HCT116 (cell line): ENCODE measurements at regions not wholly inside any gene's neighbourhood (a gene's known extent, or its start where the extent isn't known, plus 50 kb on each side); places are given as distances from the start of the nearest gene placed in this dataset.

ENCODE experiments used
- ATAC-seq: fragments of 200-7000 bp; cut with Tn5 transposase; 2 replicates; pipeline ENCODE4 v1.9.1; 2020; ENCODE audit warnings: mild to moderate bottlenecking, moderate library complexity
- BruUV-seq: library from RNA; stranded (reverse); fragments of 400-500 nt; replicated peaks from 2 replicates; lab custom pipeline; 2021; lab: Mats Ljungman, UMichigan
- CTCF ChIA-PET: fragments of 300-600 bp; sonication (Branson Sonifier 250); formaldehyde crosslinking; loops from one replicate; lab custom pipeline; 2021; ENCODE audit warnings: antibody characterized with exemption; lab: Charles Lee
- POLR2A ChIA-PET: fragments of 300-600, 350-600 bp; sonication (Branson Sonifier 250); formaldehyde crosslinking; loops from one replicate; lab custom pipeline; 2021; ENCODE audit warnings: antibody characterized with exemption; lab: Charles Lee
- RAD21 ChIA-PET, 2 experiments: fragments of 300-600 bp; sonication (Branson Sonifier 250); formaldehyde crosslinking; loops; one replicate each; lab custom pipeline; 2023; ENCODE audit warnings: low total read pairs in 2 of 2; ENCODE audit not compliant: uncharacterized antibody in 2 of 2, unreplicated experiment in 2 of 2, low non-redundant PET in 1 of 2; lab: Charles Lee
- DNase-seq: peaks from one replicate; pipeline ENCODE4 v3.0.0-alpha.2; 2010; ENCODE audit warnings: low read depth, low spot score
- H2AFZ ChIP-seq: fragments of 200-600 bp; shearing (Covaris generic), sonication (generic); 2 replicates; pipeline ENCODE4 v1.6.1; 2017; ENCODE audit warnings: low read depth, mixed run types, mixed read lengths, antibody characterized with exemption, low read length; ENCODE audit not compliant: poor library complexity, severe bottlenecking
- H3K27ac ChIP-seq: 2 replicates; pipeline ENCODE4 v1.5.1; 2012; ENCODE audit warnings: low read depth, low read length
- H3K27me3 ChIP-seq: fragments of 200-600 bp; sonication (generic); 2 replicates; pipeline ENCODE4 v1.6.1; 2016; ENCODE audit warnings: mixed run types, low read length, mixed read lengths; ENCODE audit not compliant: insufficient read depth
- H3K36me3 ChIP-seq, 2 experiments: fragments of 200-500 bp in 1 of 2; fragments of 200-600 bp in 1 of 2; sonication (Bioruptor generic) in 1 of 2; sonication (generic) in 1 of 2; 2 replicates each; pipeline versions ENCODE4 v1.5.1 to v1.6.1; 2014 to 2016; ENCODE audit warnings: low read length in 2 of 2, inconsistent platforms in 1 of 2, mixed read lengths in 1 of 2, mixed run types in 1 of 2; ENCODE audit not compliant: insufficient read depth in 2 of 2, control insufficient read depth in 1 of 2
- H3K4me1 ChIP-seq, 2 experiments: fragments of 200-600 bp in 1 of 2; sonication (generic) in 1 of 2; 2 replicates each; pipeline versions ENCODE4 v1.5.1 to v1.6.1; 2012 to 2017; ENCODE audit warnings: low read length in 2 of 2, inconsistent platforms in 1 of 2, mild to moderate bottlenecking in 1 of 2, mixed read lengths in 1 of 2, mixed run types in 1 of 2, moderate library complexity in 1 of 2; ENCODE audit not compliant: insufficient read depth in 2 of 2, control insufficient read depth in 1 of 2
- H3K4me2 ChIP-seq: fragments of 200-600 bp; sonication (generic); 2 replicates; pipeline ENCODE4 v1.6.1; 2017; ENCODE audit warnings: mixed run types, low read length, mixed read lengths
- H3K4me3 ChIP-seq, 2 experiments: fragments of 200-600 bp in 1 of 2; sonication (generic) in 1 of 2; replicated peaks in 1 of 2; 2 replicates each; pipeline ENCODE4 v1.5.1; 2011 to 2016; ENCODE audit warnings: low read length in 2 of 2, control low read depth in 1 of 2, low read depth in 1 of 2, mild to moderate bottlenecking in 1 of 2, mixed read lengths in 1 of 2, mixed run types in 1 of 2
- H3K79me2 ChIP-seq: fragments of 200-600 bp; sonication (generic); 2 replicates; pipeline ENCODE4 v1.6.1; 2017; ENCODE audit warnings: mild to moderate bottlenecking, mixed run types, low read length, moderate library complexity, mixed read lengths; ENCODE audit not compliant: insufficient read depth
- H3K9ac ChIP-seq: fragments of 200-600 bp; sonication (generic); 2 replicates; pipeline ENCODE4 v1.6.1; 2016; ENCODE audit warnings: low read length, mixed read lengths
- H3K9me2 ChIP-seq: fragments of 200-600 bp; sonication (generic), shearing (Covaris generic); 2 replicates; pipeline ENCODE4 v1.6.1; 2017; ENCODE audit warnings: mixed run types, mild to moderate bottlenecking, moderate library complexity; ENCODE audit not compliant: insufficient read depth
- H3K9me3 ChIP-seq, 2 experiments: fragments of 200-500 bp in 1 of 2; fragments of 200-600 bp in 1 of 2; sonication (Bioruptor generic) in 1 of 2; sonication (generic) in 1 of 2; 2 replicates each; pipeline ENCODE4 v1.6.1; 2014 to 2017; ENCODE audit warnings: low read length in 2 of 2, mixed read lengths in 2 of 2, inconsistent platforms in 1 of 2, low read depth in 1 of 2, mild to moderate bottlenecking in 1 of 2, mixed run types in 1 of 2, moderate library complexity in 1 of 2; ENCODE audit not compliant: control insufficient read depth in 1 of 2, insufficient read depth in 1 of 2
- H4K20me1 ChIP-seq: fragments of 200-600 bp; sonication (generic), shearing (Covaris generic); 2 replicates; pipeline ENCODE4 v1.6.1; 2017; ENCODE audit warnings: mixed run types, mild to moderate bottlenecking, moderate library complexity; ENCODE audit not compliant: insufficient read depth
- CEBPB ChIP-seq: IDR thresholded peaks from 2 replicates; pipeline ENCODE4 v1.6.1; 2012; ENCODE audit warnings: low read depth
- EZH2phosphoT487 ChIP-seq: fragments of 200-600 bp; IDR thresholded peaks from 2 replicates; pipeline ENCODE4 v1.6.1; 2018; ENCODE audit warnings: antibody characterized with exemption, borderline replicate concordance
- POLR2AphosphoS5 ChIP-seq: IDR thresholded peaks from 2 replicates; pipeline ENCODE4 v1.6.1; 2011; ENCODE audit warnings: mild to moderate bottlenecking, low read depth, low read length, moderate library complexity
- RAD21 ChIP-seq: IDR thresholded peaks from 2 replicates; pipeline ENCODE4 v1.6.1; 2012; ENCODE audit warnings: low read depth, mild to moderate bottlenecking
- SRF ChIP-seq: IDR thresholded peaks from 2 replicates; pipeline ENCODE4 v1.6.1; 2012; ENCODE audit warnings: low read depth
- TCF7L2 ChIP-seq: IDR thresholded peaks from 2 replicates; pipeline ENCODE4 v1.7.0; 2011; ENCODE audit warnings: borderline replicate concordance, inconsistent platforms; ENCODE audit not compliant: insufficient read depth, insufficient read length; ENCODE audit errors: extremely low read depth
- YY1 ChIP-seq: IDR thresholded peaks from 2 replicates; pipeline ENCODE4 v1.6.1; 2011; ENCODE audit warnings: low read length, low read depth, moderate library complexity, mild to moderate bottlenecking; ENCODE audit not compliant: insufficient replicate concordance; ENCODE audit errors: extremely low read depth
- ZFX ChIP-seq: fragments of 450-650 bp; IDR thresholded peaks from 2 replicates; pipeline ENCODE4 v1.6.1; 2017
- ZNF274 ChIP-seq: fragments of 200-500 bp; sonication (Bioruptor generic); IDR thresholded peaks from 2 replicates; pipeline ENCODE4 v1.6.1; 2014; ENCODE audit warnings: mild to moderate bottlenecking, low read depth, low read length, inconsistent platforms
- intact Hi-C: fragments of 100-400 bp; cut with micrococcal nuclease; formaldehyde crosslinking; loops from 2 replicates; pipeline ENCODE4 v1.10.0; 2022
- TF ChIP-seq, protein P1 (sequence below): IDR thresholded peaks from 2 replicates; pipeline ENCODE4 v1.6.1; 2012
- TF ChIP-seq, protein P2 (sequence below): IDR thresholded peaks from 2 replicates; pipeline ENCODE4 v1.6.1; 2011; ENCODE audit warnings: mild to moderate bottlenecking, low read length, moderate library complexity; ENCODE audit not compliant: insufficient replicate concordance; ENCODE audit errors: extremely low read depth
- TF ChIP-seq, protein P3 (sequence below): IDR thresholded peaks from 2 replicates; pipeline ENCODE4 v1.6.1; 2012
- TF ChIP-seq, protein P4 (sequence below): IDR thresholded peaks from 2 replicates; pipeline ENCODE4 v1.6.1; 2012; ENCODE audit warnings: low read depth
- TF ChIP-seq, protein P5 (sequence below), 3 experiments: fragments of 200-600 bp in 1 of 3; sonication (generic) in 1 of 3; IDR thresholded peaks in 2 of 3; conservative IDR thresholded peaks in 1 of 3; 2 replicates each; pipeline ENCODE4 v1.5.1; 2012 to 2017; ENCODE audit warnings: low read depth in 2 of 3, low read length in 2 of 3, antibody characterized with exemption in 1 of 3, borderline replicate concordance in 1 of 3, control low read depth in 1 of 3, mild to moderate bottlenecking in 1 of 3, mixed read lengths in 1 of 3, mixed run types in 1 of 3, moderate library complexity in 1 of 3; ENCODE audit not compliant: insufficient read depth in 1 of 3

DNA sequence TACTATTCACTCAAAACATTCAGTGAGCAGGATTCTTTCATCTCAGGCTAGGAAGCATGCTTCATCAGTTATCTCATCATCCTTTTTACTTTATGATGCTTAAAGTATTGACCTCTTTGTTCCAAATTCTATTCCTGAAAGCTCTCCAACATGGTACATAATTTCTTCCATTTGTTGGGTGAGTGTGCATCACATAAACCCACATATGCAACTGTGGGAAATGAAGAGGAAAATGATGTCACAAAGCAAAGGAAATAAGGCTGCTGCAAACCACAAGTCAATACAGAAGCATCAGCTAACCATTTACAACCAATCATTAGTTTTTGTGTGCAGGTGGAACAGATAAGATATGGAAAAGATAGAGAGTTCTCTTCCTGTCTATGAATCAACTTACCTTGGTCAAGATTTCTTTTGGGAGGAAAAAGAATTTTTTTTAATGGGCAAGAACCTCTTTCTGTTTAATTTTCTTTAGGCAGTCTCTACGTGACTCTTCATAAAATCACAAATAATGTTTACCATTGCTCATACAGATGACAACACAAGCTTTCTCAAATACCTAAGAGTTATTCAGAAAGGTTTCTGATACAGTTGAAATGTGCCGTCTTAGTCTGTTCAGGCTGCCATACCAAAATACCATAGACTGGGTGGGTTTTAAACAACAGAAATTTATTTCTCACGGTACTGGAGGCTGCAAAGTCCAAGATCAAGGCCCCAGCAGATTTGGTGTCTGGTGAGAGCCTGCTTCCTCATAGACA is 259.9 kb downstream of the ADGRG6 start:
- no peak overlapping the region for H3K4me3 ChIP-seq
- no peak for DNase-seq
- TF ChIP-seq, protein P1, sequence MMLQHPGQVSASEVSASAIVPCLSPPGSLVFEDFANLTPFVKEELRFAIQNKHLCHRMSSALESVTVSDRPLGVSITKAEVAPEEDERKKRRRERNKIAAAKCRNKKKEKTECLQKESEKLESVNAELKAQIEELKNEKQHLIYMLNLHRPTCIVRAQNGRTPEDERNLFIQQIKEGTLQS: no peak
- TF ChIP-seq, protein P2, sequence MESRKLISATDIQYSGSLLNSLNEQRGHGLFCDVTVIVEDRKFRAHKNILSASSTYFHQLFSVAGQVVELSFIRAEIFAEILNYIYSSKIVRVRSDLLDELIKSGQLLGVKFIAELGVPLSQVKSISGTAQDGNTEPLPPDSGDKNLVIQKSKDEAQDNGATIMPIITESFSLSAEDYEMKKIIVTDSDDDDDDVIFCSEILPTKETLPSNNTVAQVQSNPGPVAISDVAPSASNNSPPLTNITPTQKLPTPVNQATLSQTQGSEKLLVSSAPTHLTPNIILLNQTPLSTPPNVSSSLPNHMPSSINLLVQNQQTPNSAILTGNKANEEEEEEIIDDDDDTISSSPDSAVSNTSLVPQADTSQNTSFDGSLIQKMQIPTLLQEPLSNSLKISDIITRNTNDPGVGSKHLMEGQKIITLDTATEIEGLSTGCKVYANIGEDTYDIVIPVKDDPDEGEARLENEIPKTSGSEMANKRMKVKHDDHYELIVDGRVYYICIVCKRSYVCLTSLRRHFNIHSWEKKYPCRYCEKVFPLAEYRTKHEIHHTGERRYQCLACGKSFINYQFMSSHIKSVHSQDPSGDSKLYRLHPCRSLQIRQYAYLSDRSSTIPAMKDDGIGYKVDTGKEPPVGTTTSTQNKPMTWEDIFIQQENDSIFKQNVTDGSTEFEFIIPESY: no peak
- TF ChIP-seq, protein P3, sequence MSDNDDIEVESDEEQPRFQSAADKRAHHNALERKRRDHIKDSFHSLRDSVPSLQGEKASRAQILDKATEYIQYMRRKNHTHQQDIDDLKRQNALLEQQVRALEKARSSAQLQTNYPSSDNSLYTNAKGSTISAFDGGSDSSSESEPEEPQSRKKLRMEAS: no peak
- TF ChIP-seq RAD21: no peak
- no peak for TF ChIP-seq EZH2phosphoT487
- TF ChIP-seq CEBPB: no peak
- no peak for TF ChIP-seq ZFX
- TF ChIP-seq TCF7L2: no peak
- TF ChIP-seq SRF: no peak
- no peak for TF ChIP-seq YY1
- TF ChIP-seq ZNF274: no peak
- TF ChIP-seq, protein P4, sequence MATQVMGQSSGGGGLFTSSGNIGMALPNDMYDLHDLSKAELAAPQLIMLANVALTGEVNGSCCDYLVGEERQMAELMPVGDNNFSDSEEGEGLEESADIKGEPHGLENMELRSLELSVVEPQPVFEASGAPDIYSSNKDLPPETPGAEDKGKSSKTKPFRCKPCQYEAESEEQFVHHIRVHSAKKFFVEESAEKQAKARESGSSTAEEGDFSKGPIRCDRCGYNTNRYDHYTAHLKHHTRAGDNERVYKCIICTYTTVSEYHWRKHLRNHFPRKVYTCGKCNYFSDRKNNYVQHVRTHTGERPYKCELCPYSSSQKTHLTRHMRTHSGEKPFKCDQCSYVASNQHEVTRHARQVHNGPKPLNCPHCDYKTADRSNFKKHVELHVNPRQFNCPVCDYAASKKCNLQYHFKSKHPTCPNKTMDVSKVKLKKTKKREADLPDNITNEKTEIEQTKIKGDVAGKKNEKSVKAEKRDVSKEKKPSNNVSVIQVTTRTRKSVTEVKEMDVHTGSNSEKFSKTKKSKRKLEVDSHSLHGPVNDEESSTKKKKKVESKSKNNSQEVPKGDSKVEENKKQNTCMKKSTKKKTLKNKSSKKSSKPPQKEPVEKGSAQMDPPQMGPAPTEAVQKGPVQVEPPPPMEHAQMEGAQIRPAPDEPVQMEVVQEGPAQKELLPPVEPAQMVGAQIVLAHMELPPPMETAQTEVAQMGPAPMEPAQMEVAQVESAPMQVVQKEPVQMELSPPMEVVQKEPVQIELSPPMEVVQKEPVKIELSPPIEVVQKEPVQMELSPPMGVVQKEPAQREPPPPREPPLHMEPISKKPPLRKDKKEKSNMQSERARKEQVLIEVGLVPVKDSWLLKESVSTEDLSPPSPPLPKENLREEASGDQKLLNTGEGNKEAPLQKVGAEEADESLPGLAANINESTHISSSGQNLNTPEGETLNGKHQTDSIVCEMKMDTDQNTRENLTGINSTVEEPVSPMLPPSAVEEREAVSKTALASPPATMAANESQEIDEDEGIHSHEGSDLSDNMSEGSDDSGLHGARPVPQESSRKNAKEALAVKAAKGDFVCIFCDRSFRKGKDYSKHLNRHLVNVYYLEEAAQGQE: no peak
- TF ChIP-seq, protein P5, sequence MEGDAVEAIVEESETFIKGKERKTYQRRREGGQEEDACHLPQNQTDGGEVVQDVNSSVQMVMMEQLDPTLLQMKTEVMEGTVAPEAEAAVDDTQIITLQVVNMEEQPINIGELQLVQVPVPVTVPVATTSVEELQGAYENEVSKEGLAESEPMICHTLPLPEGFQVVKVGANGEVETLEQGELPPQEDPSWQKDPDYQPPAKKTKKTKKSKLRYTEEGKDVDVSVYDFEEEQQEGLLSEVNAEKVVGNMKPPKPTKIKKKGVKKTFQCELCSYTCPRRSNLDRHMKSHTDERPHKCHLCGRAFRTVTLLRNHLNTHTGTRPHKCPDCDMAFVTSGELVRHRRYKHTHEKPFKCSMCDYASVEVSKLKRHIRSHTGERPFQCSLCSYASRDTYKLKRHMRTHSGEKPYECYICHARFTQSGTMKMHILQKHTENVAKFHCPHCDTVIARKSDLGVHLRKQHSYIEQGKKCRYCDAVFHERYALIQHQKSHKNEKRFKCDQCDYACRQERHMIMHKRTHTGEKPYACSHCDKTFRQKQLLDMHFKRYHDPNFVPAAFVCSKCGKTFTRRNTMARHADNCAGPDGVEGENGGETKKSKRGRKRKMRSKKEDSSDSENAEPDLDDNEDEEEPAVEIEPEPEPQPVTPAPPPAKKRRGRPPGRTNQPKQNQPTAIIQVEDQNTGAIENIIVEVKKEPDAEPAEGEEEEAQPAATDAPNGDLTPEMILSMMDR (IDR thresholded peaks at IDR 0.05 in 2 of 3, conservative IDR thresholded peaks at IDR 0.05 in 1 of 3; ENCODE audit: borderline replicate concordance in 1 of 3, insufficient read depth in 1 of 3, low read depth in 2 of 3, low read length in 2 of 3): no peak
- TF ChIP-seq POLR2AphosphoS5: no peak
- H3K27ac ChIP-seq: no peak overlapping the region
- no peaks in the 10 kb centered on the region for H3K36me3 ChIP-seq
- peaks cover 0 to 3% of the 10 kb centered on the region in 2 experiments; a peak in 1 of 4 replicates for H3K4me1 ChIP-seq
- ChIA-PET POLR2A (no interaction called here), CTCF (interaction anchor here (1.8 kb wide), 1 partner anchor 87 kb away, joined by 5 read pairs; no protein-coding TSS in a partner anchor), RAD21 (no interaction called here)
- H4K20me1 ChIP-seq: no peaks in the 10 kb centered on the region
- no peak overlapping the region for H2AFZ ChIP-seq
- no peaks in the 10 kb centered on the region for H3K9me3 ChIP-seq
- no peak for ATAC-seq
- no TSS peak for BruUV-seq
- no peaks in the 10 kb centered on the region for H3K27me3 ChIP-seq
- intact Hi-C loops: no loop called here
- no peak overlapping the region for H3K9ac ChIP-seq
- H3K9me2 ChIP-seq: no peaks in the 10 kb centered on the region
- H3K79me2 ChIP-seq: no peaks in the 10 kb centered on the region
- H3K4me2 ChIP-seq: no peak overlapping the region
